Stomach smooth muscle (tissue), 2 donors: ENCODE measurements at regions not wholly inside any gene's neighbourhood (a gene's known extent, or its start where the extent isn't known, plus 50 kb on each side); places are given as distances from the start of the nearest gene placed in this dataset.

Experiments used
- H3K27ac ChIP-seq: one replicate; pipeline ENCODE4 v1.7.0; 2013; ENCODE audit warnings: mild to moderate bottlenecking, low read length, inconsistent platforms
- H3K27me3 ChIP-seq, 2 donors: one replicate each; pipeline ENCODE4 v1.7.0; 2013; ENCODE audit warnings: low read length in 2 of 2; ENCODE audit not compliant: insufficient read depth in 2 of 2, control insufficient read depth in 1 of 2
- H3K36me3 ChIP-seq, 2 donors: one replicate each; pipeline ENCODE4 v1.7.0; 2013; ENCODE audit warnings: low read length in 2 of 2; ENCODE audit not compliant: control insufficient read depth in 2 of 2, insufficient read depth in 2 of 2
- H3K4me1 ChIP-seq: one replicate; pipeline ENCODE4 v1.7.0; 2013; ENCODE audit warnings: low read length; ENCODE audit not compliant: control insufficient read depth, insufficient read depth
- H3K4me3 ChIP-seq, 2 donors: one replicate each; pipeline ENCODE4 v1.7.0; 2013; ENCODE audit warnings: low read length in 2 of 2
- H3K9ac ChIP-seq, 2 donors: one replicate each; pipeline ENCODE4 v1.7.0; 2013; ENCODE audit warnings: low read length in 2 of 2, mild to moderate bottlenecking in 1 of 2
- H3K9me3 ChIP-seq, 2 donors: one replicate each; pipeline ENCODE4 v1.7.0; 2013; ENCODE audit warnings: low read length in 2 of 2; ENCODE audit not compliant: control insufficient read depth in 2 of 2
- donor health status: healthy.
- donor health status: Pancreatic carcinoma.

DNA sequence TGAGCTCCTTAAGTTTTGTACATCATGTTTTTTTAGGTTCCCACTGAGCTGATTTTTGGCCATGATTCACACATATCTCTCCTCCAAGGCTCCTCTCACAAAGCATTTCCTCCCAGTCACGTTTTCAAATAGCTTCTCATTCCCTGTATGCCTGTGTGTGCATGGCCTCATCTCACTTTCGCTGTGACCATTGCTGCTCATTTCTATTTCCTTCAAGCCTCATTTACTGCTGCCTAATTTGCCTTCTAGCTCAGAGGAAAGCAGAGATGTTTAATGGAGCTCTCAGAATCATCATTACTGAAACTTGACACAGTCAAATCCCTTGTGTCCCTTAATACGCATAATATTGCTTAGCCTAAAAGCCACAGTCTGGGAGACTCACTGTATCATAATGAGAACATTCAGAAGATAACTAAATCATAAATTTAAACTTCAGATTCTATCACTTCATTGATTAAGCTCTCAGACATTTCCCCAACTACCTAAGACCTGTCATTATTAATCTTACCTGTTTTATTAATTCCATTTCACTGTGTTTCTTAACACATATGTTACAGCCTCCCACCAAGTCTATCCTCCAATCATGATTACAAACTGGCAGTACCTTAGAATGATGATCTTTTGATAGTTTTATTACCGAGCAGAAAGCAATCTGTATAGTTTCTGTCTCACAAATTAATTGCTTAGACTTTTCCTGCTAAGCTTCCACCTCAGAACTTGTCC is 278.3 kb upstream of the PTGER4 start:
- no peak overlapping the region for H3K9ac ChIP-seq
- H3K9me3 ChIP-seq: no peaks in the 10 kb centered on the region
- no peaks in the 10 kb centered on the region for H3K36me3 ChIP-seq
- no peak overlapping the region for H3K27ac ChIP-seq
- no peaks in the 10 kb centered on the region for H3K4me1 ChIP-seq
- no peak overlapping the region for H3K4me3 ChIP-seq
- H3K27me3 ChIP-seq: no peaks in the 10 kb centered on the region

DNA sequence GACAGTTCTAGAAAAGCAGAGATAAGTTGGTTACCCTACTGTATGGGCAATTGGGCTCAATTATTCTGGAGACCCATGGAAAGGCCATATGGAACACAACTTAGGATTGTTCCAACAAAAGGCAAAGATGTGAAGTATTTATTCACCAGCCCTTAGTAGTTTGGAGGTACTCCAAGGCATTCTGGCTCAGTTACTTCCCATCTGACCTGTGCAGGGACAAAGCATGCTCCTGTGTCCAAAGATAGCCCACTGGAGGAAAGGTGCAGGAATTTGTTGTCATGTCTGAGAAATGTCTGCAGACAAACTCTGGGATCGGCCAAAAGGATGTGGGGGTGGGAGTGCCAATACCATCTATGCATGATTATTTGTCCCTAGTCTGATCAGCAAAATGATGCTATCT is 279.5 kb upstream of the PTGER4 start:
- H3K4me3 ChIP-seq: no peak overlapping the region

DNA sequence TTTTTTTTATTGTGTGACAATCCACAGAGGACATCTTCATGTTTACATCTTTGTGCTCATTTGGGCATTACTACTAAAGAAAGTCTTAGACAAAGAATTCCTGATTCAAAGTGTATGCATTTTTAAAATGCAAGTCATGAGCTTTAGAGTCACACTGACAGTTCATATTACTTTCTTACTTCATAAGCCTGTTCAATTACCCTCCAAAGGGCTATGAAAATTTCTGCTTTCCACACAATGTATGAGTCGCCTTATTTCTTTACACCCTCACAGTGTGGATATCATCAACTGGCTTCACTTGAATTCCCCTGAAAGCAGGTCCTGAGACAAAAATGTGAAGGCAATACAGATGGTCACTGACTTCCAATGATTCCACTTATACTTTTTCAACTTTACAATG is 280.4 kb upstream of the PTGER4 start:
- Histone ChIP-seq H3K9me3 (no peaks in the 10 kb centered on the region), H3K4me3 (no peak overlapping the region), H3K4me1 (no peaks in the 10 kb centered on the region), H3K36me3 (no peaks in the 10 kb centered on the region), H3K27me3 (no peaks in the 10 kb centered on the region), H3K27ac (no peak overlapping the region), H3K9ac (no peak overlapping the region)

More for the DNA sequence above, 279.5 kb upstream of the PTGER4 start:
- no peaks in the 10 kb centered on the region for H3K27me3 ChIP-seq
- no peaks in the 10 kb centered on the region for H3K4me1 ChIP-seq
- H3K36me3 ChIP-seq: no peaks in the 10 kb centered on the region
- H3K9me3 ChIP-seq: no peaks in the 10 kb centered on the region
- H3K27ac ChIP-seq: no peak overlapping the region
- no peak overlapping the region for H3K9ac ChIP-seq

DNA sequence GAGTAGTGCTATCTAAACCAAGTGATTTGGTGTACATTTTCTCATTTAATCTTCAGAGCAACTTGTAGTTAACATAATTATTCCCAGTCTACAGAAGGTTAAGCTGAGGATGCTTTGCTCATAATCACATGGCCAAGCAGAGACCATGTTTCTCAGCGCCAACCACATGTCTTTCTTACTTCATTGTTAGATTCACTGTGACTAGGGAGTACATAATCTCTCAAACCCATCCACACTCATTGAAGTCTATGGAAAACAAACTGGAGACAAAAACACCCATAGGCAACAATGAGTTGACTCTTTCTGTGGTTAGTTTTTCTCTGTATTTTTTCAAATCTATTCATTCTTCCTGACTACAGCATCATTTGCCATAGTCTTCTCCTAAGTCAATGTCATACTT is 281.7 kb upstream of the PTGER4 start:
- Histone ChIP-seq H3K9ac (no peak overlapping the region), H3K4me1 (no peaks in the 10 kb centered on the region), H3K27ac (no peak overlapping the region), H3K27me3 (no peaks in the 10 kb centered on the region), H3K9me3 (no peaks in the 10 kb centered on the region), H3K4me3 (no peak overlapping the region), H3K36me3 (no peaks in the 10 kb centered on the region)

DNA sequence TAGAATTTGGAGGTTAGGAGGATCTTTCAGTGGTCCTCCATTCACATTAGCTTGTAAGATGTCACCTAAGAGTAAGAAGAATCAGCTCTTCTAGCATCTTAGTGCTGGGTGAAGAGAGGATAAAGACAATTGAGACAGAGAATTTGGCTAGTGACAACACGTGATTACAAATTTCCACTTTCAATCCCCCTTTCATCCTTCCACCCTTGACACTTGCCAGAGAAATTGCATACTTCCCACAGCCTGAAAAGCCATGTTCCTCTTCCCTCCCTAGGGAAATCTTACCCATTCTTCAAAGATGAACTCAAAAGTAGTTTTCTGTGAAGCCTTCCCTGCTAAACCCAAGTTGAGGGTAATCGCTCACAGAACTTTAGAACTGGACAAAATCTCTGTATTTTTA is 282.6 kb upstream of the PTGER4 start:
- H3K27me3 ChIP-seq: no peaks in the 10 kb centered on the region
- no peaks in the 10 kb centered on the region for H3K36me3 ChIP-seq
- H3K27ac ChIP-seq: no peak overlapping the region
- no peaks in the 10 kb centered on the region for H3K9me3 ChIP-seq
- no peak overlapping the region for H3K9ac ChIP-seq
- H3K4me1 ChIP-seq: no peaks in the 10 kb centered on the region
- H3K4me3 ChIP-seq: no peak overlapping the region

DNA sequence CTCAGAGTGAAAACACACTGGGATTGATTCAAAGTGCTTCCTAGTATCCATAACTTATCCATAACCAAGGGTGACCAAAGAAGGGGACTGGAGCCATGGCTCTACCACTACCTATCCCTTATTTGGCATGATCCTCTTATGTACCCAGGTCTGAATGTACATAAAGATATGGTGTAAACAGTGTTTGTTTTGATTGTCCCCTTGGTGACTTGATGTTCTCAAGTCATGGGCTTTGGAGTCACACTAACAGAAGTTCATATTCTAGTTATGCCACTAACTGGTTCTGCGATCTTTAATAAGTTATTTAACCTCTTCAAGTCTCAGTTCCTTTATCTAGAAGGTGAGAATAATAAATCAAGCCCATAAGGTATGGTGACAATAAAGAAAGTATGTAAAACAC is 283.4 kb upstream of the PTGER4 start:
- no peaks in the 10 kb centered on the region for H3K4me1 ChIP-seq
- no peaks in the 10 kb centered on the region for H3K36me3 ChIP-seq
- H3K9ac ChIP-seq: no peak overlapping the region
- H3K4me3 ChIP-seq: no peak overlapping the region
- no peaks in the 10 kb centered on the region for H3K9me3 ChIP-seq
- no peak overlapping the region for H3K27ac ChIP-seq
- H3K27me3 ChIP-seq: no peaks in the 10 kb centered on the region

DNA sequence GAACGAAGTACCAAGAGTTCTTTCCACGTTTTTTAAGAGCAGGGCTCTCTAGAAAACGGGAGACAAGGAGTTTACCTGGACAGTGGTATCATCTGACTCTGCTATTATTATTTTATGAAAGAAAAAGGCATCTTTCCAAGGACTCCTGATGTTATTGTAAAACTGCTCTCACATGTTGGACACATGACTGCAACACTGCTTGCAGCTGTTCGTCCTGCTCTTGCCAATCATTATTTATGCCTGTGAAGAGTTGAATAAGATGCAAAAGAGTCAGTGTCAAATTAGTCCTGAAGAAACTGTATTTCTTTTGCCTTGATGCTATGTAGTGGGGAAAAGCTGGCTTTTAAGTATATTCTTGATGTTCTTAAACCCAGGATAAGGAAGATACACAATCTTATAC is 284.5 kb upstream of the PTGER4 start:
- H3K27ac ChIP-seq: no peak overlapping the region
- no peaks in the 10 kb centered on the region for H3K9me3 ChIP-seq
- no peaks in the 10 kb centered on the region for H3K27me3 ChIP-seq
- no peak overlapping the region for H3K9ac ChIP-seq
- H3K4me1 ChIP-seq: no peaks in the 10 kb centered on the region
- no peaks in the 10 kb centered on the region for H3K36me3 ChIP-seq
- no peak overlapping the region for H3K4me3 ChIP-seq

DNA sequence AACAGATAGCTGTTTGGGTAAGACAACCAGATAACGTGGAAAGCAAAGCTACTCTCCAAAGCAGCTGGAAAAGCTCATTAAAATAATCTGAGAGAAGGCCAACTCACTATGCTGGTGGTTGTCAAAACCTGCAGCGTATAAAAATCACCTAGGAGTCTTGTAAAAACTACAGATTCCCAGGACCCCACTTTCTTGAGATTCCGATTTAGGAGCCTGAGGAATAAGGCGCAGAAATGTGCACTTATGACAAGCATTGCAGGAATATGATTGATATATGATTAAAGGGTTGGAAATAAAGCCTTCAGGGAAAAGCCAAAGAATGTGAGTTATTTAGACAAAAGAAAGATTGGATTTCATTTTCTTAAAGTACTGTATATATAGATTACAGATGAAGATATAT is 285.0 kb upstream of the PTGER4 start:
- H3K9ac ChIP-seq: no peak overlapping the region
- H3K27ac ChIP-seq: no peak overlapping the region
- H3K4me1 ChIP-seq: no peaks in the 10 kb centered on the region

DNA sequence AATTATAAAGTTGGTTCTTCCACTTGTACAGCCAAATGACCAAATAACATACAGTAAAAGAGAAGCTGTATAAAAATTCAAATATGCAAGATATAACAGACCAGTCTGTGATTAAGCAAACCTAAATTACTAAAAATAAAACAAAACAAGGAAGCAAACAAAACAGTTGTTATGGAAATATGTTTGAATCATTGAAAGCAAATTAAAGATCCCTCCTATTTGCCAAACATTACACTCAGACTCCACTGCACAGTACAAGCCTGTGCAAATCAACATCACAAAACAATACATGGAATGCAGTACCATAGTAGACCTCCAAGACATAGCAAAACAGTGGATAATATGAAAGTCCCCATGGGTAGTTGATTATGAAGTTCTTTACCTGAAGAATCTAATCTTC is 288.1 kb upstream of the PTGER4 start:
- no peak overlapping the region for H3K27ac ChIP-seq
- H3K9me3 ChIP-seq: no peaks in the 10 kb centered on the region
- no peak overlapping the region for H3K9ac ChIP-seq
- H3K36me3 ChIP-seq: no peaks in the 10 kb centered on the region
- H3K4me3 ChIP-seq: no peak overlapping the region
- H3K4me1 ChIP-seq: no peaks in the 10 kb centered on the region
- H3K27me3 ChIP-seq: no peaks in the 10 kb centered on the region

More for the DNA sequence above, 285.0 kb upstream of the PTGER4 start:
- no peaks in the 10 kb centered on the region for H3K36me3 ChIP-seq
- no peaks in the 10 kb centered on the region for H3K27me3 ChIP-seq
- no peaks in the 10 kb centered on the region for H3K9me3 ChIP-seq
- H3K4me3 ChIP-seq: no peak overlapping the region

DNA sequence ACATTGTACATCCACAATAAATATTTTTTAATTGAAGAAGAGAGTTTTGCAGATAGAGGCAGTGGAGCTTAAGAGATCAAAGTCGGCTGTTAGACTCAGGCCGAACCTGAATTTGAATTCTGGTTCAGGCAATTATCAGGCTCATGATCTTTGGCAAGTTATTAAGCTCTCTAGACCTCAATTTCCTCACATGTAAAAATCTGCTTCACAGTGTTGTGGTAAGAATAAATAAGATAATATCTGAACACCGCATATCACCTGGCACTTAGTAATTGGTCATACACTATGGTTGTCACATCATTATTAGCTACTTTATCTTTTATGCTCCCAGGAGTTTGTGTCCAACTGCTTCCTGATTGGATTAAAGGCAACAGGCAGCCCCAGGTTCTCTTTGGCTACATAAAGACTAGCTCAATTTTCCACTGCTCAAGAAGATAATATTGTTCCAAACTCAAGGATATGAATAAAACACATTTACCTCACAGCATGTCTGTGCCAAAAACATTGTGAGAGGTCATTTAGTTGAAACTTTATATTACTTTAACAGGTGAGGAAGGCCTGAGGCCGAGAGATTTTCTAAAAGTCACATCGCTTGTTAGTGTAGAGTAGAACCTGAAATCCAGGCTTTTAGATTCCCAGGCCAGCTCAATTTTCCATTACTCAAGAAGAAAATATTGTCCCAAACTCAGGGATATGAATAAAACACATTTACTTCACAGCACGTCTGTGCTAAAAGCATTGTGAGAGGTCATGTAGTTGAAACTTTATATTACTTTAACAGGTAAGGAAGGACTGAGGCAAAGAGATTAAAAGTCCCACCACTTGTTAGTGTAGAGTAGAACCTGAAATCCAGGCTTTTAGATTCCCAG is 289.2 kb upstream of the PTGER4 start:
- Histone ChIP-seq H3K27me3 (no peaks in the 10 kb centered on the region), H3K27ac (no peak overlapping the region), H3K9me3 (no peaks in the 10 kb centered on the region), H3K4me1 (peaks cover 2% of the 10 kb centered on the region), H3K4me3 (no peak overlapping the region), H3K36me3 (no peaks in the 10 kb centered on the region), H3K9ac (no peak overlapping the region)

DNA sequence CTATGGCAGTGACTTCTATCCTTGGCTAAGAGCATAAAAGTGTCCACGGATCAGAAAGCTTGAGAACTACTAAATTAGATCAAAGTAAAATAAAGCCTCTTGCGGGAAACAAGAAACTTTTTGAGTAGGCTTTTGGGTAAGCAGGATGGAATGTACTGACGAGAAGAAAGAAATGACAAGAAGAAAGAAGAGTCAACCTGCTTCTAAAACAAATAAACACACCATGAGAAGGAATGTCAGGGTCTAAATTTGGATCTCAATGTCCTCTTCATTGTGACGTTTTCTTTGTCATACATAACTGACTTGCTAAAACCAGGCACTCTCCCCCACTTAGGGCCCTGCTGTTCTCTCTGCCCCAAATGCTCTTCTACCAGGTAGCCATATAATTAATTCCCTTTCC is 290.1 kb upstream of the PTGER4 start:
- Histone ChIP-seq H3K27me3 (no peaks in the 10 kb centered on the region), H3K4me1 (peaks cover 3% of the 10 kb centered on the region), H3K9ac (no peak overlapping the region), H3K27ac (no peak overlapping the region), H3K4me3 (no peak overlapping the region), H3K9me3 (no peaks in the 10 kb centered on the region), H3K36me3 (no peaks in the 10 kb centered on the region)
